ENCODE measurements at regions not wholly inside any gene's neighbourhood (a gene's known extent, or its start where the extent isn't known, plus 50 kb on each side); places are given as distances from the start of the nearest gene placed in this dataset.

DNA sequence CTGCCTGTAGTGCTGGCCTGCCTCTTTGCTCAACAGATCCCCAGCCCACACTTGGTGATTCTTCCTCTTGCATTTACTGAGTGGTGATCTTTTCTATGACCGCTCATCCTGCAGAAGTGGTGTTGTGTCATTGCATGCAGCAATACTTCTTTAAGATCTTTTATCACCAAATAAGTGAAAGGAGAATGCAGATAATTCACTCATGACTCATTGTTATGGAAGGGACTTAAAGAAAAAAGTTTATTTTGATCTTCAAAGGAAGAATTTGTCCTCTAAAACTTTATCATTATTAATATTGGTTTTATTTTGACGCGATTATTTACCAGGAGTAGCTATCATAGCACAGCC lies 489.1 kb upstream of the CELF2 start:
- TF ChIP-seq POLR2AphosphoS5 (IDR thresholded peaks at IDR 0.05; ENCODE audit: low read depth) (no peak), SPI1 (IDR thresholded peaks at IDR 0.05; ENCODE audit: borderline replicate concordance, low read depth) (no peak), CTCF (IDR thresholded peaks at IDR 0.05; ENCODE audit: insufficient read depth, low read length) (no peak)
- H3K27me3 ChIP-seq (ENCODE audit: insufficient read depth, poor library complexity, severe bottlenecking) = no peaks in the 10 kb centered on the region
- H3K27ac ChIP-seq (replicated peaks) = no peak overlapping the region
- H3K4me3 ChIP-seq (replicated peaks; ENCODE audit: insufficient read depth, low read length) = no peak overlapping the region
- DNase-seq (ENCODE audit: low read depth in 1 of 2, low spot score in 1 of 2) = no peak

GRCh38 chr10:10530313-10530712 lies 487.4 kb upstream of the CELF2 start:
- H3K27ac ChIP-seq (replicated peaks) = no peak overlapping the region
- no peak for DNase-seq (ENCODE audit: low read depth in 1 of 2, low spot score in 1 of 2)
- TF ChIP-seq SPI1 (IDR thresholded peaks at IDR 0.05; ENCODE audit: borderline replicate concordance, low read depth) (no peak), GABPA (IDR thresholded peaks at IDR 0.05; ENCODE audit: low read depth) (no peak), REST (IDR thresholded peaks at IDR 0.05; ENCODE audit: insufficient replicate concordance, low read depth) (no peak), POLR2AphosphoS5 (IDR thresholded peaks at IDR 0.05; ENCODE audit: low read depth) (no peak), CTCF (IDR thresholded peaks at IDR 0.05; ENCODE audit: insufficient read depth, low read length) (no peak)
- H3K4me3 ChIP-seq (replicated peaks; ENCODE audit: insufficient read depth, low read length) = no peak overlapping the region
- no peaks in the 10 kb centered on the region for H3K27me3 ChIP-seq (ENCODE audit: insufficient read depth, poor library complexity, severe bottlenecking)

GRCh38 chr10:10532236-10532635 lies 485.4 kb upstream of the CELF2 start:
- no peak for DNase-seq (ENCODE audit: low read depth in 1 of 2, low spot score in 1 of 2)
- no peak overlapping the region for H3K4me3 ChIP-seq (replicated peaks; ENCODE audit: insufficient read depth, low read length)
- no peak overlapping the region for H3K27ac ChIP-seq (replicated peaks)
- H3K27me3 ChIP-seq (ENCODE audit: insufficient read depth, poor library complexity, severe bottlenecking) = no peaks in the 10 kb centered on the region
- no peak for TF ChIP-seq POLR2AphosphoS5 (IDR thresholded peaks at IDR 0.05; ENCODE audit: low read depth)
- no peak for TF ChIP-seq REST (IDR thresholded peaks at IDR 0.05; ENCODE audit: insufficient replicate concordance, low read depth)
- TF ChIP-seq CTCF (IDR thresholded peaks at IDR 0.05; ENCODE audit: insufficient read depth, low read length) = no peak
- TF ChIP-seq SPI1 (IDR thresholded peaks at IDR 0.05; ENCODE audit: borderline replicate concordance, low read depth) = no peak
- no peak for TF ChIP-seq GABPA (IDR thresholded peaks at IDR 0.05; ENCODE audit: low read depth)

GRCh38 chr10:10532826-10533225 lies 484.8 kb upstream of the CELF2 start:
- Histone ChIP-seq H3K27me3 (ENCODE audit: insufficient read depth, poor library complexity, severe bottlenecking) (no peaks in the 10 kb centered on the region), H3K4me3 (replicated peaks; ENCODE audit: insufficient read depth, low read length) (no peak overlapping the region), H3K27ac (replicated peaks) (no peak overlapping the region)
- no peak for DNase-seq (ENCODE audit: low read depth in 1 of 2, low spot score in 1 of 2)
- no peak for TF ChIP-seq CTCF (IDR thresholded peaks at IDR 0.05; ENCODE audit: insufficient read depth, low read length)
- TF ChIP-seq SPI1 (IDR thresholded peaks at IDR 0.05; ENCODE audit: borderline replicate concordance, low read depth) = no peak
- TF ChIP-seq GABPA (IDR thresholded peaks at IDR 0.05; ENCODE audit: low read depth) = no peak
- no peak for TF ChIP-seq POLR2AphosphoS5 (IDR thresholded peaks at IDR 0.05; ENCODE audit: low read depth)
- no peak for TF ChIP-seq REST (IDR thresholded peaks at IDR 0.05; ENCODE audit: insufficient replicate concordance, low read depth)

All from HL-60 (cell line).